Peyer's patch (tissue), 4 donors: ENCODE measurements at regions not wholly inside any gene's neighbourhood (a gene's known extent, or its start where the extent isn't known, plus 50 kb on each side); places are given as distances from the start of the nearest gene placed in this dataset.

Source experiments
- DNase-seq, 3 donors: peaks; one replicate each; pipeline ENCODE4 v3.0.0-alpha.2; 2017 to 2019
- H3K27ac ChIP-seq, 4 donors: fragments of 200-600 bp; sonication (generic); one replicate each; pipeline ENCODE4 v1.5.1; 2016 to 2019
- H3K27me3 ChIP-seq, 2 donors: fragments of 200-600 bp; sonication (generic); one replicate each; pipeline ENCODE4 v1.5.1; 2019
- H3K36me3 ChIP-seq, 3 donors: fragments of 200-600 bp; sonication (generic); one replicate each; pipeline ENCODE4 v1.5.1; 2016 to 2019
- H3K4me1 ChIP-seq, 4 donors: fragments of 200-600 bp; sonication (generic); one replicate each; pipeline ENCODE4 v1.5.1; 2016 to 2019
- H3K4me3 ChIP-seq, 4 donors: fragments of 200-600 bp; sonication (generic); 1 replicate in 3 of 4; 2 replicates in 1 of 4; pipeline ENCODE4 v1.5.1; 2016 to 2019; ENCODE audit warnings: mild to moderate bottlenecking in 1 of 4
- H3K9me3 ChIP-seq, 4 donors: fragments of 200-600 bp; sonication (generic); one replicate each; pipeline ENCODE4 v1.5.1; 2016 to 2019; ENCODE audit warnings: mild to moderate bottlenecking in 1 of 4
- POLR2A ChIP-seq, 2 donors: fragments of 450-650 bp; IDR thresholded peaks; one replicate each; pipeline ENCODE4 v1.5.1; 2017; ENCODE audit warnings: antibody characterized with exemption in 2 of 2, mild to moderate bottlenecking in 2 of 2, moderate library complexity in 2 of 2
- TF ChIP-seq, protein P1 (sequence below), 6 experiments: fragments of 450-650 bp in 4 of 6; fragments of 200-600 bp in 2 of 6; sonication (generic) in 1 of 6; IDR thresholded peaks; one replicate each; pipeline ENCODE4 v1.5.1; 2017 to 2019; ENCODE audit warnings: antibody characterized with exemption in 6 of 6, mild to moderate bottlenecking in 3 of 6, moderate library complexity in 1 of 6

DNA sequence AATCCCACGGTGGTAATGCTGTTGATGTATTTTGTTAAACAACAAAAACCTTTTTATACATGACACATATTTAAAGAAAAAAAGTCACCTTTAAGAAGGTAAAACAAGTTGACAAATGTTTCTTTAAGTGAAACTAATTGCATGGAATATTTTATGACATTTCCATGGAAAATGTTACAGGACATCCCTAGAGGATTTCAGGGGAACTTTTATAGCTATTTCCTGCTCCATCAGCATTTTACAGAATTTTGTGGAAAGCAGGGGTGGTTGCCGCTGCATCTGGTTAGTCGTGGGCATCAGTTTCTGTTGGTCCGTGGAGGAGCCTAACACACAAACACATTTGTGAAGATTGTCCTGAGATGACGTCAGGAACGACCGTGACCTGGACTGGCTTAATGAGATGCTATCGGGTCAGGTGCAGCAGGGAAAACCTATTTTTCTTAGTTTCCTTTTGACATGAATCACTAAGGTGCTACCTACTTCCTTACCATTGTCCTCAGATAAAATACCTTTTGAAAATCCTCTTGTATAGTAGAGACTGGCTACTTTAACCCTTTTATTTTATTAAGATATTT is 305.1 kb downstream of the MAP2K6 start:
- Histone ChIP-seq H3K27me3 (no peaks in the 10 kb centered on the region), H3K4me1 (no peaks in the 10 kb centered on the region)
- TF ChIP-seq, protein P1, sequence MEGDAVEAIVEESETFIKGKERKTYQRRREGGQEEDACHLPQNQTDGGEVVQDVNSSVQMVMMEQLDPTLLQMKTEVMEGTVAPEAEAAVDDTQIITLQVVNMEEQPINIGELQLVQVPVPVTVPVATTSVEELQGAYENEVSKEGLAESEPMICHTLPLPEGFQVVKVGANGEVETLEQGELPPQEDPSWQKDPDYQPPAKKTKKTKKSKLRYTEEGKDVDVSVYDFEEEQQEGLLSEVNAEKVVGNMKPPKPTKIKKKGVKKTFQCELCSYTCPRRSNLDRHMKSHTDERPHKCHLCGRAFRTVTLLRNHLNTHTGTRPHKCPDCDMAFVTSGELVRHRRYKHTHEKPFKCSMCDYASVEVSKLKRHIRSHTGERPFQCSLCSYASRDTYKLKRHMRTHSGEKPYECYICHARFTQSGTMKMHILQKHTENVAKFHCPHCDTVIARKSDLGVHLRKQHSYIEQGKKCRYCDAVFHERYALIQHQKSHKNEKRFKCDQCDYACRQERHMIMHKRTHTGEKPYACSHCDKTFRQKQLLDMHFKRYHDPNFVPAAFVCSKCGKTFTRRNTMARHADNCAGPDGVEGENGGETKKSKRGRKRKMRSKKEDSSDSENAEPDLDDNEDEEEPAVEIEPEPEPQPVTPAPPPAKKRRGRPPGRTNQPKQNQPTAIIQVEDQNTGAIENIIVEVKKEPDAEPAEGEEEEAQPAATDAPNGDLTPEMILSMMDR (IDR thresholded peaks at IDR 0.05): no peak
- no peak for TF ChIP-seq POLR2A (IDR thresholded peaks at IDR 0.05)

DNA sequence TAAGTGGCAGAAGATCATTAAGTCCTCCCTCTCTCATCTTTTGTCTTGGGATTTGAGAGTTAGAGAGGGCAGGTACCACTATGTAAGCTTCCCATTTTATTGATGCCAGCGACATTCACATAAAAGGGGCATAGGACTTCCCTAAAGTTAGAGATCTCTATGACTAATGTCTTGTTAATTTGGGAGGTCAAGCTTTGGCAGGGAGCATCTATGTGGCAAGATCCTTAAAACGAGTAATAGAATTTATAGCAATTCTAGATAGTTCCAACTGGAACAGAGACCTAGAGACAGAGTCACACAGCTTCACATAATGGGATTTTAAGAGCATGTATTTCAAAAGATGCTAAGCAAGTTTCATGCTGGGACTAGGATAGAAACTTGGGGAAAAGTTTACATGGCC is 308.0 kb downstream of the MAP2K6 start:
- TF ChIP-seq, protein P1 (IDR thresholded peaks at IDR 0.05): no peak
- TF ChIP-seq POLR2A (IDR thresholded peaks at IDR 0.05): no peak
- H3K4me1 ChIP-seq: no peaks in the 10 kb centered on the region

More for the DNA sequence above, 305.1 kb downstream of the MAP2K6 start:
- Histone ChIP-seq H3K4me3 (no peak overlapping the region), H3K36me3 (no peaks in the 10 kb centered on the region), H3K27ac (no peak overlapping the region), H3K9me3 (no peaks in the 10 kb centered on the region)
- DNase-seq: no peak

DNA sequence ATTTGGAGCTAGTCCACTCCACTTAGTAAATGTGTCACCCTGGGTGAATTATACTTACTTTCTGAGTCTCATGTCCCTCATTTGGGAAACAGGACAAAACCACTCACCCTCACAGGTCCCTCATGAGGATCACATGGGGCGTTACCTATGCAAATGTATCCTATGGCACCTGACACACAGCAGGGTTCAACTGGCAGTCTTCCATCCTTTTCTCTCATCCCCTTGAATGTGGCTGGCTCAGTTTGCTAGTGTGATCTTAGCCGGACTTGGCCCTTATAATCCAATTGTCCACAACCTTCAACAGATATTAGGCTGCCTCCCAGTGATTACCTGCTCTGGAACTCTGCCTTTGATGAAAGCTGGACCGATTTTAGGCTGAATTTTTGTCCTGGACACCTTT is 308.8 kb downstream of the MAP2K6 start:
- no peaks in the 10 kb centered on the region for H3K36me3 ChIP-seq
- no peaks in the 10 kb centered on the region for H3K9me3 ChIP-seq
- TF ChIP-seq, protein P1 (IDR thresholded peaks at IDR 0.05): no peak
- TF ChIP-seq POLR2A (IDR thresholded peaks at IDR 0.05): no peak
- no peak for DNase-seq
- H3K4me3 ChIP-seq: no peak overlapping the region
- no peak overlapping the region for H3K27ac ChIP-seq
- no peaks in the 10 kb centered on the region for H3K4me1 ChIP-seq
- H3K27me3 ChIP-seq: no peaks in the 10 kb centered on the region

More for the DNA sequence above, 308.0 kb downstream of the MAP2K6 start:
- H3K4me3 ChIP-seq: no peak overlapping the region
- no peaks in the 10 kb centered on the region for H3K27me3 ChIP-seq
- H3K27ac ChIP-seq: no peak overlapping the region
- DNase-seq: no peak
- H3K36me3 ChIP-seq: no peaks in the 10 kb centered on the region
- no peaks in the 10 kb centered on the region for H3K9me3 ChIP-seq

DNA sequence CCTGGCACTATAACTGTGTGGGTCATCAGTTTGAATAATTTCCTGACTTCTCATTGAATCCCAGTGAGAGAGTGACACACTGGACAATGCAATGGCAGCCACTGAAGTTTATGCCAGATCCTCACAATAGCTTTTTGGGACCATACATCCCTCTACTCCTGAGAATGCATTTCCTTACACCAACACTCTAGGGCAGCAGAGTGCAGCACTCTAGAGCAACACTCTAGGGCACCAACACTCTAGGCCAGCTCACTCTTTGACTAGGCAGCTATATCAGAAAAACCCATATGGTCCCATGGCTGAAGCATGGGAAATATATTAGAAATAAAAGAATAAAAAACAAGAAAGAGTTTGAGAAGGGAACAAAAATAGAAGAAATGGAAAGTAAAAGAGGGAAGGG is 309.2 kb downstream of the MAP2K6 start:
- no peaks in the 10 kb centered on the region for H3K36me3 ChIP-seq
- no peaks in the 10 kb centered on the region for H3K27me3 ChIP-seq
- H3K27ac ChIP-seq: no peak overlapping the region
- no peak for DNase-seq
- no peak overlapping the region for H3K4me3 ChIP-seq
- no peaks in the 10 kb centered on the region for H3K9me3 ChIP-seq
- TF ChIP-seq, protein P1 (IDR thresholded peaks at IDR 0.05): peak in 2 of 6 experiments; percentile 8 to 10
- no peak for TF ChIP-seq POLR2A (IDR thresholded peaks at IDR 0.05)
- H3K4me1 ChIP-seq: no peaks in the 10 kb centered on the region

DNA sequence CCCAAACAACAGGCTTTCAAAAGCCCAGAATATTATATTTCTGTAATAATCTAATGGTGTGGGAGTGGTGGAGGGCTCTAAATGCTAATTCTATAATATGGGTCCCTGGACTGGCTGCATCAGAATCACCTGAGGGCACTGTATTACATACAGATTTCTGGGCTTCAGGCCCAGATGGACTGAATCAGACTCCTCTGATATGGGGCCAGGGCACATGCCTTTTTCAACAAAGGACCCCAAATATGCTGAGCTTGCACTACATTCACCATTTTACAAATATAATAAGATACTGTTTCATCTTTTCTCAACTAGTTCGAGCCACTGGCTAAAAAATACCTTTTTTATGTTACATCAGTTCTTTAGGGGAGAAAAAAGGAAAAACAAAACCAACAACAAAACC is 309.7 kb downstream of the MAP2K6 start:
- Histone ChIP-seq H3K27me3 (no peaks in the 10 kb centered on the region), H3K27ac (no peak overlapping the region), H3K4me3 (no peak overlapping the region), H3K36me3 (no peaks in the 10 kb centered on the region), H3K9me3 (no peaks in the 10 kb centered on the region), H3K4me1 (no peaks in the 10 kb centered on the region)
- no peak for DNase-seq
- no peak for TF ChIP-seq POLR2A (IDR thresholded peaks at IDR 0.05)
- TF ChIP-seq, protein P1 (IDR thresholded peaks at IDR 0.05): no peak

DNA sequence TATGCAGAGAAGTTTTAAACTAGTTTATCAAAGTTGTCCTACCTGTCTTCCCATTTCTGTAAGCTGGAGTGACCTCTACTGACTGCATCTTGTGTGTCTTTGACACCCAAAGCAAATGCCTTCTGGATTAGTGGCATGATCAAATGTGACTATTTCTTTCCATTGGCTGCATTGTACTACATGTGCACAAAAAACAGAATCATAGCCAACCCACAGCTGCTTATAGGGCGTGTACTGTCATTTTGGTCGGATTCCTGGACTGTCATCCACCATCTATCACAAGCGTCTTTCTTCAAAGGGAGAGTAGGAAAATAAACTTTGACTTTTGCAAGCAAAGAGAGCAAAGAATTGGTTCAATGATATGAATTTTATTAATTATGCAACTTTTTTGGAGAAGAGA is 310.6 kb downstream of the MAP2K6 start:
- Histone ChIP-seq H3K9me3 (no peaks in the 10 kb centered on the region), H3K27ac (no peak overlapping the region), H3K27me3 (no peaks in the 10 kb centered on the region), H3K4me3 (no peak overlapping the region), H3K36me3 (no peaks in the 10 kb centered on the region), H3K4me1 (no peaks in the 10 kb centered on the region)
- TF ChIP-seq, protein P1 (IDR thresholded peaks at IDR 0.05): no peak
- TF ChIP-seq POLR2A (IDR thresholded peaks at IDR 0.05): no peak
- DNase-seq: no peak
